Stromal cell of bone marrow (primary cell): ENCODE measurements at regions not wholly inside any gene's neighbourhood (a gene's known extent, or its start where the extent isn't known, plus 50 kb on each side); places are given as distances from the start of the nearest gene placed in this dataset.
"Not testable (repeated sequence)": the region's sequence is repeated elsewhere in the genome, so short reads cannot be mapped to it uniquely, and the experiment has no call there.

Experiments
- DNase-seq: peaks from one replicate; pipeline ENCODE4 v3.0.0-alpha.2; 2012; ENCODE audit warnings: low read depth

- no peak for DNase-seq
Measured at GRCh38 chr13:84741253-84741652, 859.0 kb upstream of the SLITRK1 start.

GRCh38 chr13:84739021-84739420 lies 856.7 kb upstream of the SLITRK1 start:
- no peak for DNase-seq

- no peak for DNase-seq
Measured at GRCh38 chr13:84737661-84738060, 855.4 kb upstream of the SLITRK1 start.

- DNase-seq, result no peak
Measured at GRCh38 chr13:84730376-84730775, 848.1 kb upstream of the SLITRK1 start.

GRCh38 chr13:84705982-84706710 lies 823.9 kb upstream of the SLITRK1 start:
- no peak for DNase-seq

- DNase-seq, result no peak
Measured at GRCh38 chr13:84702174-84702573, 819.9 kb upstream of the SLITRK1 start.

GRCh38 chr13:84697591-84697990 lies 815.3 kb upstream of the SLITRK1 start:
- not testable (repeated sequence) for DNase-seq

GRCh38 chr13:84686973-84687372 lies 804.7 kb upstream of the SLITRK1 start:
- no peak for DNase-seq

GRCh38 chr13:84686458-84686857 lies 804.2 kb upstream of the SLITRK1 start:
- DNase-seq, result no peak

- DNase-seq, result no peak
Measured at GRCh38 chr13:84684804-84685203, 802.5 kb upstream of the SLITRK1 start.

GRCh38 chr13:84684048-84684662 lies 801.9 kb upstream of the SLITRK1 start:
- DNase-seq, result no peak

- no peak for DNase-seq
Measured at GRCh38 chr13:84683448-84683847, 801.2 kb upstream of the SLITRK1 start.

- DNase-seq, result no peak
Measured at GRCh38 chr13:84677836-84678235, 795.6 kb upstream of the SLITRK1 start.

GRCh38 chr13:84672616-84673015 lies 790.3 kb upstream of the SLITRK1 start:
- no peak for DNase-seq

- DNase-seq, result no peak
Measured at GRCh38 chr13:84670245-84670644, 788.0 kb upstream of the SLITRK1 start.

- no peak for DNase-seq
Measured at GRCh38 chr13:84668637-84669036, 786.4 kb upstream of the SLITRK1 start.

- no peak for DNase-seq
Measured at GRCh38 chr13:84662491-84662890, 780.2 kb upstream of the SLITRK1 start.

GRCh38 chr13:84661718-84662117 lies 779.4 kb upstream of the SLITRK1 start:
- DNase-seq, result no peak

- DNase-seq, result no peak
Measured at GRCh38 chr13:84659359-84659661, 777.0 kb upstream of the SLITRK1 start.

GRCh38 chr13:84658491-84659358 lies 776.5 kb upstream of the SLITRK1 start:
- no peak for DNase-seq

GRCh38 chr13:84655677-84656076 lies 773.4 kb upstream of the SLITRK1 start:
- no peak for DNase-seq

GRCh38 chr13:84654654-84655275 lies 772.5 kb upstream of the SLITRK1 start:
- DNase-seq, result no peak
